GM19452 (cell line): ENCODE measurements at regions not wholly inside any gene's neighbourhood (a gene's known extent, or its start where the extent isn't known, plus 50 kb on each side); places are given as distances from the start of the nearest gene placed in this dataset.

Experiments
- ATAC-seq: cut with Tn5 transposase; IDR thresholded peaks from one replicate; pipeline ENCODE4 v1.9.1; 2021; ENCODE audit not compliant: unreplicated experiment

DNA sequence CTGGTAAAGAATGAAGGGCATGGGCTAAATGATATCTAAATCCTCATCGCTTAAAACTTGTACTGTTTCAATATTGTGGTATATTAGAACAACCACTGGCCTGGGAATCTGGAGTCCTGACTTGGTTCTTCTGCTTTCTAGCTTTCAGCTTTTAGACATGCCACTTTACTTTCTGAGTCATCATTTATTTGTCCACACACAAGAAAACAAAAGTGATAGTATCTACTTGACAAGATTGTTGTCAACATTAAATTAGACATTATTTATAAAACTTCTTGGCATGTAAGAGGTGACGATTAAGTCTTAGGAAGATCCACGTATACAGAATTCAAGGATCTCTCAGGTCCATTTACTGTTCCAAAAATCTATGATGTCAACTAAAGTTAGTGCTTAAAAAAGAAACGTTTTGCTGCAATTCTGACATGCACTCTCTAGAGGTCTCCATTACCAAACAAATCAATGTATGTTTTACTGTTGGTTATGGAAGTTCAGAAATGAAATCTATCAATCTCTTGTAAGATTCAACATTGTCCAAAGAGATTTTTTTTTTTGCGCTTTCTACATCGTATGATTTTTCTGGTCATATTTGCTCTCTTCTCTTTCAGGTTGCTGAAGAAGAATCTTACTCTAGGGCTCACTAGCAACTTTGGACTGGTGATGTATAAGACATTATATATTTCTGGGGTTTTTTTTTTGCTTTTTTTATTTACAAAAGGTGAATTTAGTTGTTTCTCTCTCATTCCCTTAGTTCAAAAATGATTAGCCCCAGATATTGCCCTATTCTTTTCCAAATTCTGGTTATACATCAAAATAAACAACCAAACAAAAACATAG, 53.6 kb upstream of the DYNC1I1 start:
- ATAC-seq: no peak

DNA sequence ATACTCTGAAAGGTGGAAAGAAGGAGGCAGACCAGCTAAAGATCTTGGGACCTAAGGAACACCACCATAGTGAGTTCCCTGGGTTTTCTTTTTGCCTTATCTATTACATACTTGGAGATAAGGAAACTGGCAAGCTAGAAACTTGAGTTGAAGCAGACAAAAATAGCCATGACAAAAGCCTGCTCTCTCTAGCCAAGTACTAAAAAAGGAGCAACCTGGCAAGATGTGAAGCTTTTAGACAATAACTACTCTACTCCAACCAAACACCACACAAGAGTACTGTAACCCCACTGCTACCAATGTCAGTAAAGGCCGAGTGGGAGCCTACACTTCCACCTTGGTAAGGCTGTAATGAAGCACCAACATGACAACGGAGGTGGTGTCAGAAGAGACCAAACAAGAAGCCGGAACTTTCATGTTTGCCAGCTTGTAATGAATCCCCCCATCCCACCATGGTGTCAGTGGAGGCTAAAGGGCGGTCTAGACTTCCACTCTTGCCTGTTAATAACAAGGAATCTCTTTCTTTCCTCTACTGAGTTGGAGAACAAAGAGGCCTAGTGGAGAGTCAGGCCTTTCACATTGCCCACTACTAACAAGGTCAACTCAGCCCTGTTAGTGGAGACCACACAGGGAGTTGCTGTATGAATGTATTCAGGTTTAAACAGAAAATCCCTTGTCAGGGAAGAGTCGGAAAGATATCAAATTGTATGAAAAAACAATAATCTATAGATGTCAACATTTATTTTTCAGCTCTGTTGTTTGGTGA, 55.8 kb upstream of the DYNC1I1 start:
- no peak for ATAC-seq

GRCh38 chr7:95715274-95715673, 57.1 kb upstream of the DYNC1I1 start:
- peak; percentile 92 for ATAC-seq

DNA sequence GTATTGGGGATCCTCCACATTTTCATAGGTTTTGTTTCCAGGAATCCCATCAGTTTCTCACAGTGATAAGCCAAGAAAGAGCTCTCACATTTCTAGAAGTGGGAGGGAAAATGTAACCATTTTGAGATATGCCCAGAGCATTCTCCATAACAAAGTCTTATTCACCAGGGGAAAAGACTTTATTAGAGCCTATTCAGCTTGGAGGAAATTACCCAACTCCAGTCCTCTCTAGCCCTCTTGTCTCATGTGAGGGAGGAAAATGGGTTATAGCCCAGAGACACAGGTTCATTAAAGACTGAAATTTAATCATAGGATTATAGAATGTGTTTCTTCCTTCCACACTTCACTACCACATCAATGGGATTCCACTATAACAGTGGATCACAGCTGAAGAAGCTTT, 61.6 kb upstream of the DYNC1I1 start:
- ATAC-seq: no peak

DNA sequence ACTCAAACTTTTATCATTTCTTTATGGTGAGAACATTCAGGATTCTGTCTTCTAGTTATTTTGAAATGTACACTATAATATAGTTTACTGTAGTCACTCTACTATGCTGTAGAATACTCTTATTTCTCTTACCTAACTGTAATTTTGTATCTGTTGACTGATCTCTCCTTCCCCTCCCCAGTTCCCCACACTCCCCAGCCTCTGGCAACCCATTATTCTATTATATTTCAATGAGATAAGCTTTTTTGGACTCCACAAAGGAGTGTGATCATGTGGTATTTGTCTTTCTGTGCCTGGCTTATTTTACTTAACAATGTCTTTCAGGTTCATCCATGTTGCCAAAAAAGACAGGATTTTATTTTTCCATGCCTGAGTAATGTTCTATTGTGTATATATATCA, 71.4 kb upstream of the DYNC1I1 start:
- ATAC-seq: no peak

- no peak for ATAC-seq
Measured at GRCh38 chr7:95694334-95694733, 78.0 kb upstream of the DYNC1I1 start.

GRCh38 chr7:95693551-95694333, 78.6 kb upstream of the DYNC1I1 start:
- ATAC-seq: no peak

- no peak for ATAC-seq
Measured at GRCh38 chr7:95691464-95691863, 80.9 kb upstream of the DYNC1I1 start.

DNA sequence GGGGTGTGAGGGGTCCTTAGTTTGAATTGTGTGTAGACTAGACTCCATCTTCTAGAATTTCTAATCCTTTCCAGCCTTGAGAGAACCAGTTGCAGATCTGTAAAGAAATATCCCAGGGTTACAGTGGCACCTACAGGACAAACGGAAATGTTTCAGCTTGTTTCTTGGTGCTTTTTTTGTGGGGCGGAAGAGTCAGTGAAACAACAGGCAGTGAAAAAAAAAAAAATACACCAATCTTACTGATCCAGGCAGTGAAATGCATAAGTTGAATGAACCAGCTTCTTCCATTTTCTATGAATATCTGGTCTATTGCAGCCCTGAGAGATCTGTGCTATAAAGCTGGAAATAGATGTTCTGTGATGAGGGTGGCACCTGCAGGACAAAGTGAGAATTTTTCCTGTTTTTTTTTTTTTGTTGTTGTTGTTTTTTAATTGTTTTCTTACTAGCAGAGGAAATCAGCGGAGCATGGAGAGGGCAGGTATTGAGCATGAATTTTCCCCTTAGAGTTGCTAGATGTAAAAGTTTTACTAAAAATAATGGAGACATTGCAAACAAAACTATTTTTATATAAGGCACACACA, 81.9 kb upstream of the DYNC1I1 start:
- ATAC-seq: peak; percentile 92

GRCh38 chr7:95688931-95689495, 83.3 kb upstream of the DYNC1I1 start:
- ATAC-seq: no peak

DNA sequence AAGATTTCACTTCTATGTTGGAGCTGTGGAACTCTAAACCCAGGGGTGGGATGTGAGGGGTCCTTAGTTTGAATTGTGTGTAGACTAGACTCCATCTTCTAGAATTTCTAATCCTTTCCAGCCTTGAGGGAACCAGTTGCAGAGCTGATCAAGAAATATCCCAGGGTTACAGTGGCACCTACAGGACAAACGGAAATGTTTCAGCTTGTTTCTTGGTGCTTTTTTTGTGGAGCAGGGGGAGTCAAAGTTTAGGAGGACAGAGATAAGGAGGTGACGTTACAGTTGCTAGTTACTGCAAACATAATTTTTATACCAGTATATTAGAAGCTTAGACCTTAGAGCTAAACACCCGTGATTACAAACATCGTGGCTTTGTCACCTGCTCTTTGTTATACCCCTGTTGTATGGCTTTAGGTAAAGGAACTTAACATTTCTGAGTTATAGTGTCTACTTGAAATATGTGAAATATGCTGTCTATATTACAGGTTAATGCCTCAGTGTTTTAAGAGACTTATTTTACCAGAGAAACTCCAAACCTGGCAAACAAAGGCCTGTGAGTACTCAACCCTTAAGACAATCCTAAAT, 84.5 kb upstream of the DYNC1I1 start:
- no peak for ATAC-seq

GRCh38 chr7:95686109-95686508, 86.2 kb upstream of the DYNC1I1 start:
- no peak for ATAC-seq

DNA sequence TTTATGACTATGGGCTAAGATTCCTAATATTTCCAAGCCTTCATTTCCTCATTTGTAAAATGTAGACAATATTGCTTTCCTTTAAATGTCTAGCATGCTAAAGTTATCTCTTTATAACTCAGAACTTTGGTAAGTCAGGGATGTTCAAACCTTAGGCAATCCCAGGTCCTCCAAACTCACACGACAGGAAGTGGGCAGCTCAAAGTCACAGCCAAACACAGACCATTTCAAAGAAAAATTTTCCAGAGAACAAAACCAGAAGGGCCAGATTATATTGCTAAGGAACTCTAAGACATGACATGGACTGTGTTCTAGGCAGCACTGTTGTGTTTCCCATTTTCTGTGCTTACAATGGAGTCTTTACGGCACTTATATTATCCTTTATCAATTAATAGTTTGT, 87.8 kb upstream of the DYNC1I1 start:
- ATAC-seq: no peak

DNA sequence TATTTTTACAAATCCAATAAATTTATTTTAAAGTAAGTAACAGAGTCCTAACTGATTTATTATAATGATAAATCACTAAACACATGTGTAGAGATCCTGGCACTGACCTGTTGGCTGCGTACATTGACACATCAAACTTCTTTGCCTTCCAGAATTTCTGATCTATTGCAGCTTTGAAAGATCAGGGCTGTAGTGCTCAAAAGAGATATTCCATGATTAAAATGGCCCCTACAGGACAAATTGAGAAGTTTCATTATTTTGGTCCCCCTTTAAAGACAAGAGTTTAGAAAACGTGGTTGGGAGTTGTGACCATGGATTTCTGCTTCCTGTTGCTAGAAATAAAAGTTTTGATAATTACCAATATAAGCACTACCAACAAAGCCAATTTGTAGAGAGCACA, 87.7 kb upstream of the PDK4 start:
- ATAC-seq: no peak

DNA sequence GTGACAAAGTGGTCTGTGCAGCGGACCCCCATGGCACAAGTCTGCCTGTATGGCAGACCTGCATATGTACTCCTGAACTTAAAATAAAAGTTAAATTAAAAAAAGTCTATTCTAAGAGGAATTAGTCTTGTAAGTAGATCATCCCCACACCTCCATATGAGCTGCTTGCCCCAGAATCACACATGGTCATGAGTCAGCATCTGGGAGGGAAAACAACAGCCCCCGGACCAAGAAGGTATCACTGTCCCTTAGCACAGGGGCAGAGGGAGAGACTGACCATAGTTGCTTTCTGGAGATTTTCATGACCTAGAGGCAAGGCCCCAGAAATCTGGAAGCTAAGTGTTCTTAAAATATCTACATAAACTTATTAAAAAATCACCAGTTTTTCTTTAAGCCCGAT, 86.6 kb upstream of the PDK4 start:
- no peak for ATAC-seq

DNA sequence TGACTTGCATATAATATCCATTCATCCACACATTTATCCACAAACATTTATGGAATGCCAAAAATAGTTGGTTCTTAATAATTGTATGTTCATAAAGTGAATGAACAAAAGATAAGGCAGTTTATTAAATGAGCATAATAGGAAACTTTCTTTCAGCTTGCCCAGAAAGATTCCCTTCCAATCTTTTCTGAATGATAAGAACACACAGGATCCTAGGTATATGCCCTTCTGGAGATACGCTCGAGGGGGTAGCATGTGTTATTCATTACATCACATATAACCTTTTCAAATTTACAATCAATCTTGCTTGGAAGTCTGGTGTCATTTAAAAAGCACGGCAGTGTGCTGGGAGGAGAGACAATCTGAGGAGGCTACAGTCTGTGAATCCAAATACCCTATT, 80.4 kb upstream of the PDK4 start:
- no peak for ATAC-seq

- ATAC-seq: no peak
Measured at GRCh38 chr7:95675632-95676031, 79.3 kb upstream of the PDK4 start.

GRCh38 chr7:95675016-95675415, 78.7 kb upstream of the PDK4 start:
- ATAC-seq: no peak

DNA sequence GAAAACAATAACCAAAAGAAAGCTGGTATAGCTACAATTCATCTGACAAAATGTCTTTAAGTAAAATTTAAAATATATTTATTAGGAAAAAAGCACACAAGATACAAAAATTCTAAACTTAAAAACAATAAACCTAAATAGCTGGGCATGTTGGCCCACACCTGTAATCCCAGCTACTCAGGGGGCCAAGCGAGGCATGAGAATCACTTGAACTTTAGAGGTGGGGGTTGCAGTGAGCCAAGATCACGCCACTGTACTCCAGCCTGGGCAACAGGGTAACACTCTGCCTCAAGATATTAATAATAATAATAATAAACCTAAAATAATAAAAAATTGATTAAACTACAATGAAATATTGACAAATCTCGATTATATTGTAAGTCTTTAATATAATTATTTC, 77.8 kb upstream of the PDK4 start:
- no peak for ATAC-seq

DNA sequence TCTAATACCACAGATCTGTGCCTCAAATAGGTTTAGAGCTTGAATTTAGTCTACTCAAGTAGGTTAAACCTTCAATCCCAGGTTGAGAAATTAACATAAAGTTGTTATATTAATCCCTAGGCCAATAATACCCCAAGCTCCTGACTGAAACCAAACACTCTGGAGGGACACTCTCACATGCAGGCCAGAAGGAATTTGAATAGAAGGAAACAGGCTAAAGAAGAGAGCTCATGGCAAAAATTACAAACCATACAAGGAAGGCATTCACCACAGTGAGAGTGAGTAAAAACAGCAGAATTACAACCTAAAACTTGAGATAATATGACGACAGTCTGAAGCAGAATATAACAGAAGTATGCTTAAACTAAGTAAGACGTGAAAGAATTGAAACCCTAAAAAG, 76.1 kb upstream of the PDK4 start:
- no peak for ATAC-seq

- no peak for ATAC-seq
Measured at GRCh38 chr7:95669513-95669912, 73.2 kb upstream of the PDK4 start.
